GM23338 (cell line): ENCODE measurements at regions not wholly inside any gene's neighbourhood (a gene's known extent, or its start where the extent isn't known, plus 50 kb on each side); places are given as distances from the start of the nearest gene placed in this dataset.

ENCODE experiments used
- ATAC-seq: fragments of 200-7000 bp; cut with Tn5 transposase; 3 replicates; pipeline ENCODE4 v1.9.1; 2020
- DNase-seq: peaks from one replicate; pipeline ENCODE4 v3.0.0-alpha.2; 2015; ENCODE audit warnings: low spot score
- H2AFZ ChIP-seq: fragments of 200-600 bp; sonication (generic); 2 replicates; pipeline ENCODE4 v1.8.0; 2016; ENCODE audit warnings: antibody characterized with exemption, mild to moderate bottlenecking, moderate library complexity
- H3F3A ChIP-seq: fragments of 200-600 bp; sonication (generic); replicated peaks from 2 replicates; pipeline ENCODE4 v1.8.0; 2017; ENCODE audit warnings: antibody characterized with exemption, mixed run types, low read depth
- H3K27ac ChIP-seq: fragments of 200-600 bp; sonication (generic); 2 replicates; pipeline ENCODE4 v1.6.1; 2016; ENCODE audit warnings: low read depth
- H3K27me3 ChIP-seq: fragments of 200-600 bp; sonication (generic); 2 replicates; pipeline ENCODE4 v1.8.0; 2016; ENCODE audit warnings: mild to moderate bottlenecking, mixed run types, moderate library complexity; ENCODE audit not compliant: insufficient read depth
- H3K36me3 ChIP-seq: fragments of 200-600 bp; sonication (generic); 2 replicates; pipeline ENCODE4 v1.8.0; 2016; ENCODE audit warnings: mild to moderate bottlenecking; ENCODE audit not compliant: insufficient read depth
- H3K4me1 ChIP-seq: fragments of 200-600 bp; sonication (generic); 2 replicates; pipeline ENCODE4 v1.8.0; 2016; ENCODE audit warnings: mild to moderate bottlenecking, moderate library complexity; ENCODE audit not compliant: insufficient read depth
- H3K4me2 ChIP-seq: fragments of 200-600 bp; sonication (generic); 2 replicates; pipeline ENCODE4 v1.7.1; 2017; ENCODE audit warnings: mixed run types
- H3K4me3 ChIP-seq: fragments of 200-600 bp; sonication (generic); 2 replicates; pipeline ENCODE4 v1.6.1; 2016; ENCODE audit warnings: mixed run types
- H3K79me2 ChIP-seq: fragments of 200-600 bp; sonication (generic); replicated peaks from 2 replicates; pipeline ENCODE4 v1.8.0; 2017; ENCODE audit warnings: mild to moderate bottlenecking; ENCODE audit not compliant: insufficient read depth
- H3K9me2 ChIP-seq: fragments of 200-600 bp; sonication (generic); 2 replicates; pipeline ENCODE4 v1.8.0; 2017; ENCODE audit not compliant: insufficient read depth
- H4K20me1 ChIP-seq: fragments of 200-600 bp; sonication (generic); replicated peaks from 2 replicates; pipeline ENCODE4 v1.8.0; 2017; ENCODE audit warnings: mild to moderate bottlenecking; ENCODE audit not compliant: insufficient read depth
- H3K27ac Mint-ChIP-seq: 2 replicates; pipeline ENCODE4 v1.8.0; 2020; ENCODE audit warnings: inconsistent platforms, mild to moderate bottlenecking, moderate library complexity, mixed read lengths
- H3K27me3 Mint-ChIP-seq: 3 replicates; pipeline ENCODE4 v1.8.0; 2022; ENCODE audit warnings: low read depth, mild to moderate bottlenecking, moderate library complexity, mixed read lengths, inconsistent platforms; ENCODE audit not compliant: insufficient read depth, poor library complexity
- H3K36me3 Mint-ChIP-seq: 3 replicates; pipeline ENCODE4 v1.8.0; 2021; ENCODE audit warnings: low read depth, mild to moderate bottlenecking, inconsistent platforms, moderate library complexity, mixed read lengths
- H3K4me1 Mint-ChIP-seq: 3 replicates; pipeline ENCODE4 v1.8.0; 2020; ENCODE audit warnings: mild to moderate bottlenecking, inconsistent platforms, mixed read lengths
- H3K4me3 Mint-ChIP-seq: 3 replicates; pipeline ENCODE4 v1.8.0; 2021; ENCODE audit warnings: moderate library complexity, mild to moderate bottlenecking, inconsistent platforms, mixed read lengths
- H3K9me3 Mint-ChIP-seq: 3 replicates; pipeline ENCODE4 v1.8.0; 2020; ENCODE audit warnings: moderate library complexity, mild to moderate bottlenecking, inconsistent platforms, mixed read lengths
- CREB1 ChIP-seq: fragments of 250-450 bp; sonication (Bioruptor Pico); IDR thresholded peaks from 2 replicates; pipeline ENCODE4 v1.5.0; 2020; ENCODE audit warnings: low read depth, mild to moderate bottlenecking, moderate library complexity
- EZH2 ChIP-seq: fragments of 200-600 bp; sonication (generic); IDR thresholded peaks from one replicate; pipeline ENCODE4 v1.8.0; 2017; ENCODE audit warnings: antibody characterized with exemption, mild to moderate bottlenecking, low read depth; ENCODE audit not compliant: unreplicated experiment
- EZH2phosphoT487 ChIP-seq: fragments of 200-600 bp; sonication (generic); IDR thresholded peaks from one replicate; pipeline ENCODE4 v1.8.1; 2018; ENCODE audit warnings: antibody characterized with exemption; ENCODE audit not compliant: unreplicated experiment
- JUNB ChIP-seq: IDR thresholded peaks from one replicate; pipeline ENCODE4 v1.6.1; 2016; ENCODE audit warnings: antibody characterized with exemption; ENCODE audit not compliant: unreplicated experiment
- NANOG ChIP-seq: IDR thresholded peaks from 2 replicates; pipeline ENCODE4 v1.6.1; 2016; ENCODE audit warnings: antibody characterized with exemption, borderline replicate concordance
- POLR2AphosphoS5 ChIP-seq: IDR thresholded peaks from 2 replicates; pipeline ENCODE4 v1.6.1; 2016; ENCODE audit warnings: antibody characterized with exemption, low read depth
- STAT1 ChIP-seq: IDR thresholded peaks from one replicate; pipeline ENCODE4 v1.6.1; 2016; ENCODE audit warnings: antibody characterized with exemption; ENCODE audit not compliant: unreplicated experiment
- ZNF114 ChIP-seq: fragments of 250-450 bp; sonication (Bioruptor Pico); IDR thresholded peaks from 2 replicates; pipeline ENCODE4 v1.5.0; 2020; ENCODE audit warnings: mild to moderate bottlenecking, moderate library complexity
- ZNF331 ChIP-seq: fragments of 250-450 bp; sonication (Bioruptor Pico); IDR thresholded peaks from 2 replicates; pipeline ENCODE4 v1.5.0; 2020; ENCODE audit warnings: low read depth, mild to moderate bottlenecking, moderate library complexity
- TF ChIP-seq, protein P1 (sequence below): IDR thresholded peaks from 2 replicates; pipeline ENCODE4 v1.6.1; 2016; ENCODE audit warnings: antibody characterized with exemption
- TF ChIP-seq, protein P2 (sequence below), 2 experiments: fragments of 200-600 bp in 1 of 2; sonication (generic) in 1 of 2; conservative IDR thresholded peaks; 2 replicates each; pipeline versions ENCODE4 v1.5.1 to v1.6.1; 2016 to 2017; ENCODE audit warnings: antibody characterized with exemption in 2 of 2, low read depth in 2 of 2, mild to moderate bottlenecking in 2 of 2, moderate library complexity in 1 of 2
- TF ChIP-seq, protein P3 (sequence below): fragments of 250-450 bp; sonication (Bioruptor Pico); IDR thresholded peaks from 2 replicates; pipeline ENCODE4 v1.5.0; 2020; ENCODE audit warnings: mild to moderate bottlenecking, moderate library complexity

DNA sequence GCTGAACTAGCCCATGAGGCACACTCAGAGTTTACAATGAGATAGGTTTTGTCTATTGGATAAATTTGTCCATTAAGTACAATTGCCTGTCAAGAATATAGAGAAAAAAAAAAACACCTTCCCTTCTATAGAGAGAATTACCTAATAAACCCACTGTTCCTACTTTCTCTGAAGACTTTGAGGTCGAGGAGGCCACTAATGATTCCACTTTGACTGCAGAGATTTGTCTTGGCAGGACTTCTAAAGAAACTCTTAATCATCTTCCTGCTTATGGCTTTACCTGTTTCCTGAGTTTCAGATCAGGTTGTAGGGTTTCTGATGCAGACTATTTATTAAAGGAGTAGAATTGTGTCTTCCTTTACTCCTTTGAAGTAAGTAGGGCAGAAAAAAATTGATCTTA lies 342.4 kb upstream of the KCNMB2 start:
- H3K36me3 ChIP-seq, result no peaks in the 10 kb centered on the region
- H3K4me1 ChIP-seq, result peaks cover 23% of the 10 kb centered on the region
- H3K27ac Mint-ChIP-seq, result 0 out of 2 replicates have a peak overlapping the region, but pooled peaks have one; percentile 23
- no peaks in the 10 kb centered on the region for H3K79me2 ChIP-seq
- H3F3A ChIP-seq, result no peaks in the 10 kb centered on the region
- ATAC-seq (no peak), DNase-seq (no peak)
- H3K4me1 Mint-ChIP-seq, result peaks cover 21% of the 10 kb centered on the region
- no peaks in the 10 kb centered on the region for H3K9me2 ChIP-seq
- no peaks in the 10 kb centered on the region for H3K27me3 ChIP-seq
- TF ChIP-seq NANOG, result no peak
- no peak for TF ChIP-seq CREB1 (CRISPR knock-in tag)
- no peak overlapping the region; the same call in 1 of the 2 replicates for H2AFZ ChIP-seq
- H3K4me3 Mint-ChIP-seq, result no peak overlapping the region
- no peaks in the 10 kb centered on the region for H4K20me1 ChIP-seq
- no peaks in the 10 kb centered on the region for H3K9me3 Mint-ChIP-seq
- no peaks in the 10 kb centered on the region for H3K27me3 Mint-ChIP-seq
- no peak overlapping the region for H3K27ac ChIP-seq
- H3K4me3 ChIP-seq, result no peak overlapping the region
- H3K36me3 Mint-ChIP-seq, result no peaks in the 10 kb centered on the region
- no peak overlapping the region for H3K4me2 ChIP-seq

DNA sequence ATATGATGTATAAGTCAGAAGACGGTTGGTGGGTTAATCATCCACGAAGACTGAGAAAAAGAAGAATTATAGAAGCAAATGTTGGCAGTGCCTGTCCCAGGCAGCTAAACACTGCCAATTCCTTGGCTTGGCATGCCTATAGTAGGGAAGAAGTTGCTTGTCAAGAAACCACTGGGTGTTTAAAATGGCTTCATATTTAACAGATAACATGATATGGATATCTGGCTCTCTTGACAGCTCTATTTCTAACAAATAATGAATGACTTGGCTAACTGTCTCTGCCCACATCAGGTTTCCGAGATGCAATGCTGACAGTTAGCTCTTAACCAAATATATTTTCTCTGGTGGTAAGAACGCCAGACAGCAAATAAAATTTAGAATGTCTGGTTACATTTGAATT lies 341.7 kb upstream of the KCNMB2 start:
- no peaks in the 10 kb centered on the region for H3K27me3 Mint-ChIP-seq
- Histone ChIP-seq H3K27ac (no peak overlapping the region), H3K79me2 (no peaks in the 10 kb centered on the region), H3K27me3 (no peaks in the 10 kb centered on the region), H3K4me1 (peaks cover 21% of the 10 kb centered on the region), H4K20me1 (no peaks in the 10 kb centered on the region), H3K4me3 (no peak overlapping the region), H3K9me2 (no peaks in the 10 kb centered on the region), H3K4me2 (no peak overlapping the region), H3F3A (no peaks in the 10 kb centered on the region), H3K36me3 (no peaks in the 10 kb centered on the region), H2AFZ (no peak overlapping the region)
- ATAC-seq, result no peak
- H3K4me1 Mint-ChIP-seq, result peaks cover 21% of the 10 kb centered on the region
- H3K27ac Mint-ChIP-seq, result no peak overlapping the region
- no peak for DNase-seq
- H3K9me3 Mint-ChIP-seq, result no peaks in the 10 kb centered on the region
- no peaks in the 10 kb centered on the region for H3K36me3 Mint-ChIP-seq
- H3K4me3 Mint-ChIP-seq, result no peak overlapping the region
- TF ChIP-seq CREB1 (CRISPR knock-in tag), result no peak
- TF ChIP-seq ZNF114 (CRISPR knock-in tag), result no peak
- no peak for TF ChIP-seq POLR2AphosphoS5
- no peak for TF ChIP-seq EZH2phosphoT487
- TF ChIP-seq, protein P1, sequence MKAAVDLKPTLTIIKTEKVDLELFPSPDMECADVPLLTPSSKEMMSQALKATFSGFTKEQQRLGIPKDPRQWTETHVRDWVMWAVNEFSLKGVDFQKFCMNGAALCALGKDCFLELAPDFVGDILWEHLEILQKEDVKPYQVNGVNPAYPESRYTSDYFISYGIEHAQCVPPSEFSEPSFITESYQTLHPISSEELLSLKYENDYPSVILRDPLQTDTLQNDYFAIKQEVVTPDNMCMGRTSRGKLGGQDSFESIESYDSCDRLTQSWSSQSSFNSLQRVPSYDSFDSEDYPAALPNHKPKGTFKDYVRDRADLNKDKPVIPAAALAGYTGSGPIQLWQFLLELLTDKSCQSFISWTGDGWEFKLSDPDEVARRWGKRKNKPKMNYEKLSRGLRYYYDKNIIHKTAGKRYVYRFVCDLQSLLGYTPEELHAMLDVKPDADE, result no peak
- TF ChIP-seq STAT1, result no peak
- no peak for TF ChIP-seq EZH2
- TF ChIP-seq, protein P2, sequence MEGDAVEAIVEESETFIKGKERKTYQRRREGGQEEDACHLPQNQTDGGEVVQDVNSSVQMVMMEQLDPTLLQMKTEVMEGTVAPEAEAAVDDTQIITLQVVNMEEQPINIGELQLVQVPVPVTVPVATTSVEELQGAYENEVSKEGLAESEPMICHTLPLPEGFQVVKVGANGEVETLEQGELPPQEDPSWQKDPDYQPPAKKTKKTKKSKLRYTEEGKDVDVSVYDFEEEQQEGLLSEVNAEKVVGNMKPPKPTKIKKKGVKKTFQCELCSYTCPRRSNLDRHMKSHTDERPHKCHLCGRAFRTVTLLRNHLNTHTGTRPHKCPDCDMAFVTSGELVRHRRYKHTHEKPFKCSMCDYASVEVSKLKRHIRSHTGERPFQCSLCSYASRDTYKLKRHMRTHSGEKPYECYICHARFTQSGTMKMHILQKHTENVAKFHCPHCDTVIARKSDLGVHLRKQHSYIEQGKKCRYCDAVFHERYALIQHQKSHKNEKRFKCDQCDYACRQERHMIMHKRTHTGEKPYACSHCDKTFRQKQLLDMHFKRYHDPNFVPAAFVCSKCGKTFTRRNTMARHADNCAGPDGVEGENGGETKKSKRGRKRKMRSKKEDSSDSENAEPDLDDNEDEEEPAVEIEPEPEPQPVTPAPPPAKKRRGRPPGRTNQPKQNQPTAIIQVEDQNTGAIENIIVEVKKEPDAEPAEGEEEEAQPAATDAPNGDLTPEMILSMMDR (conservative IDR thresholded peaks at IDR 0.05; ENCODE audit: low read depth in 2 of 2), result no peak
- TF ChIP-seq NANOG, result no peak
- TF ChIP-seq ZNF331 (CRISPR knock-in tag), result no peak
- TF ChIP-seq, protein P3, sequence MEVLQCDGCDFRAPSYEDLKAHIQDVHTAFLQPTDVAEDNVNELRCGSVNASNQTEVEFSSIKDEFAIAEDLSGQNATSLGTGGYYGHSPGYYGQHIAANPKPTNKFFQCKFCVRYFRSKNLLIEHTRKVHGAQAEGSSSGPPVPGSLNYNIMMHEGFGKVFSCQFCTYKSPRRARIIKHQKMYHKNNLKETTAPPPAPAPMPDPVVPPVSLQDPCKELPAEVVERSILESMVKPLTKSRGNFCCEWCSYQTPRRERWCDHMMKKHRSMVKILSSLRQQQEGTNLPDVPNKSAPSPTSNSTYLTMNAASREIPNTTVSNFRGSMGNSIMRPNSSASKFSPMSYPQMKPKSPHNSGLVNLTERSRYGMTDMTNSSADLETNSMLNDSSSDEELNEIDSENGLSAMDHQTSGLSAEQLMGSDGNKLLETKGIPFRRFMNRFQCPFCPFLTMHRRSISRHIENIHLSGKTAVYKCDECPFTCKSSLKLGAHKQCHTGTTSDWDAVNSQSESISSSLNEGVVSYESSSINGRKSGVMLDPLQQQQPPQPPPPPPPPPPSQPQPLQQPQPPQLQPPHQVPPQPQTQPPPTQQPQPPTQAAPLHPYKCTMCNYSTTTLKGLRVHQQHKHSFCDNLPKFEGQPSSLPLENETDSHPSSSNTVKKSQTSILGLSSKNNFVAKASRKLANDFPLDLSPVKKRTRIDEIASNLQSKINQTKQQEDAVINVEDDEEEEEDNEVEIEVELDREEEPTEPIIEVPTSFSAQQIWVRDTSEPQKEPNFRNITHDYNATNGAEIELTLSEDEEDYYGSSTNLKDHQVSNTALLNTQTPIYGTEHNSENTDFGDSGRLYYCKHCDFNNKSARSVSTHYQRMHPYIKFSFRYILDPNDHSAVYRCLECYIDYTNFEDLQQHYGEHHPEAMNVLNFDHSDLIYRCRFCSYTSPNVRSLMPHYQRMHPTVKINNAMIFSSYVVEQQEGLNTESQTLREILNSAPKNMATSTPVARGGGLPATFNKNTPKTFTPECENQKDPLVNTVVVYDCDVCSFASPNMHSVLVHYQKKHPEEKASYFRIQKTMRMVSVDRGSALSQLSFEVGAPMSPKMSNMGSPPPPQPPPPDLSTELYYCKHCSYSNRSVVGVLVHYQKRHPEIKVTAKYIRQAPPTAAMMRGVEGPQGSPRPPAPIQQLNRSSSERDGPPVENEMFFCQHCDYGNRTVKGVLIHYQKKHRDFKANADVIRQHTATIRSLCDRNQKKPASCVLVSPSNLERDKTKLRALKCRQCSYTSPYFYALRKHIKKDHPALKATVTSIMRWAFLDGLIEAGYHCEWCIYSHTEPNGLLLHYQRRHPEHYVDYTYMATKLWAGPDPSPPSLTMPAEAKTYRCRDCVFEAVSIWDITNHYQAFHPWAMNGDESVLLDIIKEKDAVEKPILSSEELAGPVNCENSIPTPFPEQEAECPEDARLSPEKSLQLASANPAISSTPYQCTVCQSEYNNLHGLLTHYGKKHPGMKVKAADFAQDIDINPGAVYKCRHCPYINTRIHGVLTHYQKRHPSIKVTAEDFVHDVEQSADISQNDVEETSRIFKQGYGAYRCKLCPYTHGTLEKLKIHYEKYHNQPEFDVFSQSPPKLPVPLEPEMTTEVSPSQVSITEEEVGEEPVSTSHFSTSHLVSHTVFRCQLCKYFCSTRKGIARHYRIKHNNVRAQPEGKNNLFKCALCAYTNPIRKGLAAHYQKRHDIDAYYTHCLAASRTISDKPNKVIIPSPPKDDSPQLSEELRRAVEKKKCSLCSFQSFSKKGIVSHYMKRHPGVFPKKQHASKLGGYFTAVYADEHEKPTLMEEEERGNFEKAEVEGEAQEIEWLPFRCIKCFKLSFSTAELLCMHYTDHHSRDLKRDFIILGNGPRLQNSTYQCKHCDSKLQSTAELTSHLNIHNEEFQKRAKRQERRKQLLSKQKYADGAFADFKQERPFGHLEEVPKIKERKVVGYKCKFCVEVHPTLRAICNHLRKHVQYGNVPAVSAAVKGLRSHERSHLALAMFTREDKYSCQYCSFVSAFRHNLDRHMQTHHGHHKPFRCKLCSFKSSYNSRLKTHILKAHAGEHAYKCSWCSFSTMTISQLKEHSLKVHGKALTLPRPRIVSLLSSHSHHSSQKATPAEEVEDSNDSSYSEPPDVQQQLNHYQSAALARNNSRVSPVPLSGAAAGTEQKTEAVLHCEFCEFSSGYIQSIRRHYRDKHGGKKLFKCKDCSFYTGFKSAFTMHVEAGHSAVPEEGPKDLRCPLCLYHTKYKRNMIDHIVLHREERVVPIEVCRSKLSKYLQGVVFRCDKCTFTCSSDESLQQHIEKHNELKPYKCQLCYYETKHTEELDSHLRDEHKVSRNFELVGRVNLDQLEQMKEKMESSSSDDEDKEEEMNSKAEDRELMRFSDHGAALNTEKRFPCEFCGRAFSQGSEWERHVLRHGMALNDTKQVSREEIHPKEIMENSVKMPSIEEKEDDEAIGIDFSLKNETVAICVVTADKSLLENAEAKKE (CRISPR knock-in tag), result no peak
- no peak for TF ChIP-seq JUNB
